K562 (cell line): ENCODE measurements at regions not wholly inside any gene's neighbourhood (a gene's known extent, or its start where the extent isn't known, plus 50 kb on each side); places are given as distances from the start of the nearest gene placed in this dataset.

Source experiments
- ATAC-seq: fragments of 200-7000 bp; cut with Tn5 transposase; 3 replicates; pipeline ENCODE4 v1.9.1; 2020; ENCODE audit warnings: moderate library complexity
- BruUV-seq: library from RNA; stranded (reverse); fragments of 400-500 nt; replicated peaks from 2 replicates; lab custom pipeline; 2021; lab: Mats Ljungman, UMichigan
- CTCF ChIA-PET: fragments of 300-600 bp; formaldehyde crosslinking; extraction: SDS; loops from one replicate; lab custom pipeline; 2021; ENCODE audit warnings: low intra/inter-chr PET ratio; lab: Yijun Ruan, JAX
- POLR2A ChIA-PET: fragments of 300-600, 350-650 bp; sonication (Branson Sonifier 250); formaldehyde crosslinking; extraction: SDS; loops from one replicate; lab custom pipeline; 2021; ENCODE audit warnings: antibody characterized with exemption, inconsistent platforms; lab: Yijun Ruan, JAX
- DNase-seq, 4 experiments: peaks; one replicate each; pipeline versions ENCODE4 v3.0.0 to v3.0.0-alpha.2; 2011 to 2018; ENCODE audit warnings: low spot score in 3 of 4, mixed read lengths in 3 of 4; ENCODE audit errors: extremely low read depth in 1 of 4
- FAIRE-seq: peaks from 2 replicates; lab custom pipeline; 2011; peaks lifted over from hg19 to GRCh38; lab: Jason Lieb, UNC
- H2AFZ ChIP-seq: 2 replicates; pipeline ENCODE4 v1.6.0; 2011; ENCODE audit warnings: low read depth, low read length, control low read depth, inconsistent platforms
- H3K27ac ChIP-seq: fragments of 200-600 bp; 3 replicates; pipeline ENCODE4 v1.8.0; 2011; ENCODE audit warnings: low read depth, mild to moderate bottlenecking, control low read depth, inconsistent platforms, low read length, moderate library complexity, mixed read lengths; ENCODE audit errors: extremely low read depth
- H3K27me3 ChIP-seq, 2 experiments: fragments of 300-600 bp in 1 of 2; 2 replicates in 1 of 2; 3 replicates in 1 of 2; pipeline versions ENCODE4 v1.6.0 to v1.8.0; 2011; ENCODE audit warnings: inconsistent platforms in 2 of 2, low read length in 2 of 2, mild to moderate bottlenecking in 1 of 2, mixed read lengths in 1 of 2, moderate library complexity in 1 of 2; ENCODE audit not compliant: control insufficient read depth in 2 of 2, insufficient read depth in 2 of 2
- H3K36me3 ChIP-seq: fragments of 300-600 bp; 3 replicates; pipeline ENCODE4 v1.8.0; 2011; ENCODE audit warnings: mild to moderate bottlenecking, low read length, inconsistent platforms; ENCODE audit not compliant: control insufficient read depth, insufficient read depth
- H3K4me1 ChIP-seq, 2 experiments: fragments of 200-600 bp in 1 of 2; replicated peaks in 1 of 2; 2 replicates in 1 of 2; 3 replicates in 1 of 2; pipeline versions ENCODE4 v1.5.1 to v1.8.0; 2011; ENCODE audit warnings: inconsistent platforms in 2 of 2, low read length in 2 of 2, mild to moderate bottlenecking in 1 of 2, mixed read lengths in 1 of 2, moderate library complexity in 1 of 2; ENCODE audit not compliant: control insufficient read depth in 2 of 2, insufficient read depth in 2 of 2
- H3K4me2 ChIP-seq: 2 replicates; pipeline ENCODE4 v1.6.1; 2011; ENCODE audit warnings: low read length, control low read depth, inconsistent platforms, mixed read lengths; ENCODE audit not compliant: insufficient read depth
- H3K4me3 ChIP-seq: fragments of 200-600 bp; sonication (generic), shearing (Covaris generic); 2 replicates; pipeline ENCODE4 v1.5.1; 2016; ENCODE audit warnings: control low read depth, inconsistent platforms
- H3K79me2 ChIP-seq: fragments of 200-600 bp; 3 replicates; pipeline ENCODE4 v1.8.0; 2011; ENCODE audit warnings: low read length, inconsistent platforms; ENCODE audit not compliant: control insufficient read depth, insufficient read depth
- H3K9ac ChIP-seq, 2 experiments: 2 replicates each; pipeline versions ENCODE4 v1.6.0 to v1.6.1; 2011; ENCODE audit warnings: low read depth in 2 of 2, low read length in 2 of 2, control low read depth in 1 of 2, inconsistent platforms in 1 of 2, mild to moderate bottlenecking in 1 of 2, mixed read lengths in 1 of 2; ENCODE audit not compliant: insufficient read depth in 1 of 2
- H3K9me1 ChIP-seq: one replicate; pipeline ENCODE4 v1.6.0; 2011; ENCODE audit warnings: inconsistent platforms, mild to moderate bottlenecking, low read length, moderate library complexity; ENCODE audit not compliant: control insufficient read depth, insufficient read depth
- H3K9me3 ChIP-seq: replicated peaks from 2 replicates; pipeline ENCODE4 v1.5.1; 2011; ENCODE audit warnings: low read depth, low read length, inconsistent platforms; ENCODE audit not compliant: control insufficient read depth, insufficient read depth
- H4K20me1 ChIP-seq: replicated peaks from 2 replicates; pipeline ENCODE4 v1.6.1; 2011; ENCODE audit warnings: low read length, inconsistent platforms, mixed read lengths; ENCODE audit not compliant: control insufficient read depth, insufficient read depth
- C11orf30 ChIP-seq: fragments of 450-650 bp; IDR thresholded peaks from 2 replicates; pipeline ENCODE4 v1.6.1; 2016; ENCODE audit warnings: low read depth, mild to moderate bottlenecking
- CAMTA2 ChIP-seq: fragments of 250-450 bp; sonication (Bioruptor Pico); conservative IDR thresholded peaks from 2 replicates; pipeline ENCODE4 v1.5.1; 2022
- CBX8 ChIP-seq: fragments of 200-600 bp; sonication (generic); IDR thresholded peaks from 2 replicates; pipeline ENCODE4 v1.6.1; 2012; ENCODE audit warnings: borderline replicate concordance, mixed run types, low read depth, mild to moderate bottlenecking, moderate library complexity, mixed read lengths, low read length, control low read depth, inconsistent platforms; ENCODE audit not compliant: poor library complexity, severe bottlenecking; ENCODE audit errors: extremely low read depth
- GMEB1 ChIP-seq: fragments of 250-450 bp; sonication (Bioruptor Pico); IDR thresholded peaks from 2 replicates; pipeline ENCODE4 v1.4.0; 2020; ENCODE audit warnings: mild to moderate bottlenecking
- MAFG ChIP-seq: fragments of 450-650 bp; conservative IDR thresholded peaks from 2 replicates; pipeline ENCODE4 v1.6.1; 2016; ENCODE audit warnings: missing genetic modification characterization, missing compliant biosample characterization
- MTA3 ChIP-seq: fragments of 450-650 bp; formaldehyde crosslinking; IDR thresholded peaks from 2 replicates; pipeline ENCODE4 v1.6.1; 2017; ENCODE audit warnings: mild to moderate bottlenecking, borderline replicate concordance
- RFX7 ChIP-seq: fragments of 250-450 bp; sonication (Bioruptor Pico); IDR thresholded peaks from 2 replicates; pipeline ENCODE4 v1.5.1; 2021; ENCODE audit warnings: mild to moderate bottlenecking
- ZC3H4 ChIP-seq: sonication (generic); formaldehyde crosslinking; IDR thresholded peaks from 2 replicates; pipeline ENCODE4 v1.9.0; 2021; ENCODE audit warnings: missing genetic modification reagents, borderline replicate concordance
- ZMIZ1 ChIP-seq, 2 experiments: fragments of 150-350 bp in 1 of 2; IDR thresholded peaks; 2 replicates each; pipeline ENCODE4 v1.6.1; 2012 to 2016; ENCODE audit warnings: low read depth in 2 of 2, low read length in 2 of 2, mild to moderate bottlenecking in 1 of 2, moderate library complexity in 1 of 2
- ZNF316 ChIP-seq: fragments of 450-650 bp; IDR thresholded peaks from 2 replicates; pipeline ENCODE4 v1.6.1; 2016
- WGBS: fragments of 100-300 bp; shearing (Covaris generic); methylation state at CpG from one replicate; pipeline ENCODE4 v1.1.6; 2016; ENCODE audit warnings: low coverage, mixed read lengths; ENCODE audit not compliant: insufficient coverage; ENCODE audit errors: missing lambda C conversion rate; 5-methylcytosine and 5-hydroxymethylcytosine counted together
- in situ Hi-C: fragments of 300-500 bp; cut with MboI; formaldehyde crosslinking; loops from 4 replicates; pipeline ENCODE4 v1.15.0; 2018; ENCODE audit warnings: inconsistent platforms, mixed read lengths
- intact Hi-C: fragments of 100-400 bp; cut with micrococcal nuclease; formaldehyde crosslinking; loops from 2 replicates; pipeline ENCODE4 v1.14.2; 2022

GRCh38 chr7:81533426-81533825 is 236.4 kb downstream of the HGF start (continued):
- TF ChIP-seq ZMIZ1 (IDR thresholded peaks at IDR 0.05; ENCODE audit: low read depth in 2 of 2, low read length in 2 of 2) (no peak), GMEB1 (CRISPR knock-in tag) (no peak), CBX8 (no peak), MTA3 (no peak)

- ATAC-seq (no peak), FAIRE-seq (no peak), DNase-seq (no peak)
- no peaks in the 10 kb centered on the region for H3K9me1 ChIP-seq
- H3K9me3 ChIP-seq, result peaks cover 2% of the 10 kb centered on the region
- no peak overlapping the region for H3K4me2 ChIP-seq
- no peaks in the 10 kb centered on the region for H3K4me1 ChIP-seq
- no peak overlapping the region for H3K27ac ChIP-seq
- no peak overlapping the region for H3K9ac ChIP-seq
- in situ Hi-C loops, result no loop called here
- WGBS, result 0% methylated on average over 2 of the region's 2 CpGs
- no peaks in the 10 kb centered on the region for H3K27me3 ChIP-seq
- ChIA-PET CTCF (no interaction called here), POLR2A (no interaction called here)
- H2AFZ ChIP-seq, result no peak overlapping the region
- H3K79me2 ChIP-seq, result no peaks in the 10 kb centered on the region
- peak; percentile 31; the same call in 1 of the 2 replicates for TF ChIP-seq C11orf30
- TF ChIP-seq CAMTA2, result no peak
- 0 out of 2 replicates have a peak, but pooled peaks have one; percentile 17 for TF ChIP-seq MAFG (tag)
- no peak for TF ChIP-seq ZC3H4 (CRISPR knock-in tag)
- peak; percentile 63; the same call in 1 of the 2 replicates for TF ChIP-seq ZNF316
- TF ChIP-seq RFX7 (CRISPR knock-in tag), result no peak
- H3K36me3 ChIP-seq, result no peaks in the 10 kb centered on the region
- intact Hi-C loops, result no loop called here
- H4K20me1 ChIP-seq, result no peaks in the 10 kb centered on the region
- H3K4me3 ChIP-seq, result no peak overlapping the region
- BruUV-seq, result no TSS peak
Observed at GRCh38 chr7:81529785-81530184, 240.1 kb downstream of the HGF start.
